SIG-M5 (cell line): ENCODE measurements at regions not wholly inside any gene's neighbourhood (a gene's known extent, or its start where the extent isn't known, plus 50 kb on each side); places are given as distances from the start of the nearest gene placed in this dataset.

Experiments
- DNase-seq: peaks from one replicate; lab custom pipeline; 2025; lab: John Stamatoyannopoulos, UW

DNA sequence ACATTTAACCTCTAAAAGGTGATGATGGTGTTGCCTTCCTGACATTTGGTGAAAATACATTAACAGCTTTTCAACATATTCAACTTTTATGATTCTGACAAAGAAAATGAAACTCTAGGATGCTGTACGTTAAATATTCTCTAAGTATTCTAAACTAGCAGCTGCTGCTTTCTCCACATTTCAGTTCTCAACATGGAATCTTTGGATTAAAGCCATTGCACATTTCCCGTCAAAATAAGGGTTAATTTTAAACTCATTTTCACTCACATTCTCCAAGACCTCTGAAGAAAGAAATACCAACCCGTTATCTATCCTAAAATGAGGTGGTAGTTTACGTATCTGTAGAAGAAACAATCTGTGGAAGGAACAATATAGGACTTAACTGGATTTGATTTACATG is 655.7 kb upstream of the ARPP21 start:
- DNase-seq = no peak

DNA sequence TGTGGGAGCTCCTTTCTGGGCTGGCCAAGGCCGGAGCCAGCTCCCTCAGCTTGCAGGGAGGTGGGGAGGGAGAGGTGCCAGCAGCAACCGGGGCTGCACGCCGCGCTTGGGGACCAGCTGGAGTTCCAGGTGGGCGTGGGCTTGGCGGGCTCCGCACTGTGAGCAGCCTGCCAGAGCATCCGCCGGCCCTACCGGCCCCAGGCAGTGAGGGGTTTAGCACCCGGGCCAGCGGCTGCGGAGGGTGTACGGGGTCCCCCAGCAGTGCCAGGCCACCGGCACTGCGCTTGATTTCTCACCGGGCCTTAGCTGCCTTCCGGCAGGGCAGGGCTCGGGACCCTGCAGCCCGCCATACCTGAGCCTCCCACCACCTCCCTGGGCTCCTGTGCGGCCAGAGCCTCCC is 651.0 kb upstream of the ARPP21 start:
- DNase-seq = no peak

DNA sequence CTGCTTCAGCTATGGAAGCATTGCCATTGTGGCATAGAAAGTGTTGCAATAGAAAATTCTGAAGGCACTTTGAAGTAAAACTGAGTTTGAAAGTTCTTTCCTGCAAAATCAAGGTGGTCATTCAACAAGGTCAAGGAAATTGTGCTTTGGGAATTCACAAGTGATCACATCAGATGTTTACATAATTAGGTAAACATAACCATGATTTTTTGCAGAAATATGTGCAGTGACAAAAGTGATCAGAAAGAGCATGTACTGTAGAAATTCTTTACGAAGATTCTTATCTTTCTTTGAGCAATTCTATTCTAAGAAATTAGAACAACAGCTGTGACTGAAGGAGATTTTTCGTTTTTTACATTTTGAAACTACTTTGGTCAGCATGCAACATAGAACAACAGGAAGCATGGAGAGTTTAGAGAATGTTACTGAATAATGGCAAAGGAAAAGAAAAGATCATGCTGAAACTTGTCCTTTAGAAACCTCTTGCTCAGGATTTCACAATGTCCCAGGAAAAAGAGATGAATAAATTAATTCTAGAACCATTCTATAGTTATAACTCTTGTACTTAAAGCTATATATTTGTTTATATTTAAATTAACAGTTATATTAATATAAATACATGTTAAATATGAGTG is 643.4 kb upstream of the ARPP21 start:
- DNase-seq = no peak

DNA sequence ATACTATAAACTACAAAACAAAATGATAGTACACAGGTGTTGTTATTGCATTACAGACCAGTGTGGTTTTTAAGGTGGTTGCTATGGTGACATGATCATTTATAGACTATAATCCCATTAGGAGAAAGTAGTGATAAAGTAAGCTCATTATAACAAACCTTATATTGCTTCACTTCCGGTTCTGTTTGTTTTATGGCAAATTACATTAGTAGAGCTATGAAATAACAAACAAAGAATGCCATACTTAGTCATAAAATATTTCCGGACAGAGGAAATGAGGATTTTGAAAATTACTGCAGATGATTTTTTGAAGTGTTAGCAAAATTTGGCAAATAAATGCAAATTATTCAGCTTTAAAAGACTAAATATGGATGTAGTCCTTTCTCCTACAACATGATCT is 640.4 kb upstream of the ARPP21 start:
- no peak for DNase-seq

DNA sequence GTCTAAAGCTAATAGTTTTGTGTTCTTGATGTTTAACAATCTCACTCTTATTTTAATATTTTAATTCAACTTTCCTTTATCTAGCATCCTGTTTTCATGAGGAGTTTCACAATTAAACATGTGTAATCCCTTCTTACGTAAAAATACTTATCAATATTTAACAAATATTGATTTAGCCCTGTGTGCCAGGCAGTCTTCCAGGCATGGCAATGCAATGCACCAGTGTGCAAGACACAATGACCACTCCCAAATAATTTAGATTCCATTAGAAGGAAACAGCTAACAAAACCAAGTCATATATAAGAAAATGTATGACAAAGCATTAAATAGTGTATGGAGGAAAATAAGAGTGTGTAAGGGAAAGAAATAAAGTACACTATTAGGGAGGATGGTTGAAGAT is 627.1 kb upstream of the ARPP21 start:
- DNase-seq = no peak

DNA sequence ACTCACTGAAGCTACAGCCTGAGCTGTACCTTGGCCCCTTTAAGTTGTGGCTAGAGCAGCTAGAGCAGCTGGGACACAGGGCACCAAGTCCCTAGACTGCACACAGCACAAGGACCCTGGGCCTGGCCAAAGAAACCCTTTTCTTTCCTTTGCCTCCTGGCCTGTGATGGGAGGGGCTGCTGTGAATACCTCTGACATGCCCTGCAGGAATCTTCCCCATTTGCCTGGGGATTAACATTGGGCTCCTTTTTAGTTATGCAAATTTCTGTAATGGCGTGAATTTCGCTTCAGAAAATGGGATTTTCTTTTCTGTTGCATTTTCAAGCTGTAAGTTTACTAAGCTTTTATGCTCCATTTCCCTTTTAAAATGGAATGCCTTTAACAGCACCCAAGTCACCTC is 611.2 kb upstream of the ARPP21 start:
- no peak for DNase-seq

DNA sequence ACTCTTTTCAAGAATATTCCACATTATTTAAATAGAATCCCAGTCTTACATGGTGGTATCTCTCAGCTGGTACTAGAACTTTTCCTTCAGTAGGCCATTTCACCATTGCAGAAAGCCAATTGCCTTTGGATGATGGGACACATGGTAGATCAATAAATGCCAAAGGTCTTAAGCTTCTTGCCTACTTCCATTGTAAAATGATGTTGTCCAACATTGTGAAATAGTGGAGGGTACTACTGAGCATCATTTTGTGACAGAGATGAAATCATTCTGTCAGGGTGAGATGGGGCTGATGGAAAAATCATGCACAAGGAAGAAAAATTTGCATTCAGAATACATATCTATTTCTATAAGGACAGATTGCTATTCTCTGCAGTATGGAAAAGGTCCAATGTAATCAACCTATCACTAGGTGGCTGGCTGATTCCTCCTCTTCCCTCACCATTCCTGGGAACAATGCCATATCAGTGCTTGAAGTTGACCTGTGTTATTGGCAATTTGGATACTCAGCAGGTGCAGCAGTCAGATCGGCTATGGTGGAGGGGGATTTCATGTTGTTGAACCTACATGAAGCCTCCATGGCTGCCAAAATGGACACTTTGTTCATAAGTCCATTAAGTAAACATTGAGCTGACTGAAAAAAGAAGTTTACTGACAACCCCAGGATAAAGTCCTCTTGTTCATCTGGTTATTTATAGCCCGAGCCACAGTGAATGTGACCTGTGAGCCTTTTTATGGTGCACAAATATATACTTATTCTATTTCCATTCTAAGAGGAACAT is 596.9 kb upstream of the ARPP21 start:
- DNase-seq = no peak

DNA sequence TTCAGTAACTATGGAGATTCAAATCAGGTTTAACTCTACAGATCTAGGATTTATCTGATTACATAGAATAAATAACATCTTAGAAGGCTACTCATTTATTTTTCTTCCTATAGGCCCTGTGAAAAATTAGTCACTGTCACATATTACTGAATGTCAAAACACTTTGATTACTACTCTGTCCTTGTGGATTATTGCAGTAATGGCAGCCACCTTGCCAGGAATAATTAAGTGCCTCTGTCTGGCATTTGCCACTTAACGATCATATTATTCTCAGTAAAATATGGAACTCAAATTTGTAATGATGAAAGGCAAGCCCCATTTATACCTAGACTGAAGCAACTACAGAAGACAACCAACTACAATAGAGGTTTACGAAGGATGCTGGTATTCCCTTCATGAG is 596.3 kb upstream of the ARPP21 start:
- DNase-seq = no peak

DNA sequence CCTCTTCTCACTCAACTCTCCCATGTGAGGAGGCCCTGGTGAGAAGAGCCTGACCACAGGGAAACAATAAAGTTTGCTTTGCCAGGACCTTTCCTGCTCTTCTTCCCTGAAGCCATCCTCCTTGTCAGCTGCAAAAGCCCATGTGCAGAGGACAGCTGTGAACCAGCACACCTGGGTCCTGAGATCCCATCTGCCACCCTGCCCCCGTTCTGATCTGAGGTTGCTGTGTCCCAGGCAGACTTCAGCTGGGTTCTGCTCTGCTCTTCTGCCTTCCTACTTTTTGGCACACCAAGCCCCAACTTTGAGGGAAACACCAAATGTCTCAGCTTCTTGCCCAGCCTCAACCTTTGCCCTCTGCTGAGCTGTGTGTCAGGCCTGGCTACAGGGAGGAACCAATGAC is 595.1 kb upstream of the ARPP21 start:
- DNase-seq = no peak

DNA sequence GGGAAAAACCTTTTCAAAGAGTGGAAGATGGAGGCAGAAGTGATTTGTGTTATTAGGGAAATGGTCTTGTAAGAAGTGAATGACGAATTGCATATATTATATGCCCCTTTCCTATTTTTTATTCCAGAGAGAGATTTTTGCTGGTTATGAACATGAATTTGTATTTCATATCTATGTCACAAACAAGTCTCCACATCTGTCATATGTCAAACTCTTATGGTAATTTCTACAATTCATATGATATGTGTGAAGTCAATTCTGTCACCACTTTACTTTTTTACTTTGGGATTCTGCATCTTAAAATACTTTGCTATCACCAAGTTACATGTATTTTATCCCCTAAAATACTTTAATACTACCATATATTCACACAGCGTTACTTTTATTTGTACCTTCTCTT is 594.2 kb upstream of the ARPP21 start:
- DNase-seq = no peak

DNA sequence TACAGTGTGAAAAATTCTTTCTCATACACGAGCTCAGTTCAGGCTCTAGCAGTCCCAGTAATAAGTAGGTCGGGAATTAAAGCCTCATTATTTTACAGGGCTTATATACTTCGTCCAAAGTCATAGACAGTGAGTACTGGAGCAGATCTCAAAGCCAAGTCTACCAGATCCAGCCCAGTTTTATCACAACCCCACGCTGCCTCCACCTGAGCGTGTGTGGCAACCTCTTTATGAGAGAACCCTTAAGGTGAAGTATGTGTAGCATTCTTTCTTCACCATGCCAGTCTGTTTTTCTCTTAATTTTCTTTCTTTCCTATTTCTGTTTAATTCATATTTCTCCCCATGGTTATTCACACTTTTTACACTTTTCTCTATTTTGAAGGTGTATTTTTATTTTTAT is 574.6 kb upstream of the ARPP21 start:
- no peak for DNase-seq

DNA sequence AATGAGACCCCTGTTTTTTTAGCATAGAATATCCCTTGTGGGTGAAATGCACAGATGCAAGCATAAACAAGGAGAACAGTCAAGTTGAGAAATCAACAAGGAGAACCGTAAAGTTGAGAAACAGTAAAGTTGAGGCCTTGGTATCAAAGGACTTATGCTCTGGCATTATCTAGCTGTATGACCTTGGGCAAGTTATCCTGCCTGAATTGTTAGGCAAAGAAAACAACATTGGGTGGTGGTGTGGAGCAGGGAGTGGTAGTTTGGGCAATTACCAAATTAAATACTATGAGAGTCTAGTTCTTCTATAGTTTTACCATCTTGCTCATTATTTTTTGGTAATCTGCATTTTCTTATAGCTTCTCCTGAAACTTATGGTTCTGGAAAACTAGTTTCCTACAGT is 573.4 kb upstream of the ARPP21 start:
- no peak for DNase-seq

DNA sequence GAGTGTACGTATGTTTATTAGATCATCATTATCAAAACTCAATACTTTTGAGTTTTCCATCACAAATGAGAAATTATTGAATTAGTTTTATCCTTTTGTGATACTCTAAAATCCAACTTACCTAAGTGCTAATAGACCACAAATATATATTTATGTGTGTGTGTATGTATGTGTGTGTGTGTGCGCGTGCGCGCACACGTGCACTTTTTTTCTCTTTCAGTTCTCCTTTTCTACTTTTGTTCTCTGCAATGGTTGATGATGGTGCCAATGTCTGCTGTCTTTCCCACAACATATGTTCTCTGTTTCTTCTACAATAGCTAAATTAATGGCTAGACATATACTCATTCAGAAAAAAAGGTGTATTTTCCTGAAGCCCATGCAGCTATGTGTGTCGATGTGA is 571.6 kb upstream of the ARPP21 start:
- DNase-seq = no peak

DNA sequence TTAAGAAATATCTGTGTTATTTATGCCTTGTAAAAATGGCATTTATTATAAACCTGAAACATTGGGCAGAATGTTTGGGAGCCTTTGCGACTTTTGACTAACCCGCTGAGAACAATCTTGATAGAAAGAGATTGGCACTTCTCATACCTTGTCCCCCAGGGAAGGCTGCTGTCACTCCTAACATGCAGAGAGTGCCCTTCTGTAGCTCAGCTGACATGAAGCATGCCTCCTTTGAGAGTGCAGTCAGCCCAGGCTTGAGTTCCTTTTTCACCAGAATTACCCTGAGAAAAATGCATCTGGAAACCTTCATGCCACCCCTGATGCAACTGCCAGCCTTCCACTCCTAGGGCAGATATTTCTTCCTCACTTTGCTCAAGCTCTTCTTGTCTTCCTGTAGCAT is 569.2 kb upstream of the ARPP21 start:
- no peak for DNase-seq

DNA sequence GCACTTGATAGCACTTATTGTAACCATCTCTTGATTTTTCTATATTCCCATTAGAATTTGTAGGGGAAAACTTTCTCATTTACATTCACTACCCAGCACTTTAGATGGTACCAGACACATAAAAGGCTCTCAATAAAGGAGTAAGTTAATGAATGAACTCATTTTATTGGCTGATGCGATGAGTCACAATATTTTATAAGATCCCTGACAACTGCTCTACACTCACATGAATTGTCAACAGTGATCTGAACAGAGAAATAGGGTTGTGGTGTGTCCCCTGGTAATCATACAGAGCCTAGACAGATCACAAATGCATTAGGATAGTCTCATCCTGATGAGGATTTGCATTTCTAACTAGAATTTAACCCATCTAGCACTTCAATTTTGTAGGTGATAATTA is 567.6 kb upstream of the ARPP21 start:
- no peak for DNase-seq

DNA sequence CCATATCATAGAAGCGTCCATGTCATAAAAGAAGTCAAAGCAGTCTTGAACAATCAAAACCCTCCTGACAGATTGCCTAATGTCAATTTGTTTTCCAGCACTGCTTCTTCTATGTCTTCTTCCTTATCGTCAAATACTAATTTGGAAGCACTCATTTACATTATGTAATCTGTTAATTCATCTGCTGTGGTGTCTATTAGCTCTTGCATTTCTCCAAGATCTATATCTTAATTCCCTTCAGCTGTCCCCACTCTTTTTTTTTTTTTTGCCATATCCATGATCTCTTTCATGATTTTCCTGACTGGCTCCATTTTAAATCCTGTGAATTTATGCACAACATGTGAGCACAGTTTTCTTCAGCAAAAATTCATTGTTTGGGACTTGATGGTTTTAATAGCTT is 560.5 kb upstream of the ARPP21 start:
- DNase-seq = no peak

DNA sequence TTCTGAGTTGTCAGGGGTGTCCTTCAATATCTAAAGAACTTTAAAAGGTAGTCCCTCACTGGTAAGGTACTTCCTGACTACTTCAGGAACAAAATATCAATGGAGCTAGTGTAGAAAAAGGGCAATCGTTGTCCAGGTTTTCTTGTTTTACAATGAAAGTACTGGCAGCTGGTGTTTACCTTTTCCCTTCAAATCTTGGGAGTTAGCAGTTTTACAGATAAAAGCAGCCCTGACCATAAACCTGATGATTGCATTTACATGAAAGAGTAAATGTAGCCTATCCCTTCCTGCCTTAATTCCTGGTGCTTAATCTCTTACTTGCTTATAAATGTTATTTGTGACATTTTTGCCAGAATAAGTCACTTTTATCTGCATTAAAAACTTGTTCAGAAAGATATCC is 559.9 kb upstream of the ARPP21 start:
- DNase-seq = no peak

DNA sequence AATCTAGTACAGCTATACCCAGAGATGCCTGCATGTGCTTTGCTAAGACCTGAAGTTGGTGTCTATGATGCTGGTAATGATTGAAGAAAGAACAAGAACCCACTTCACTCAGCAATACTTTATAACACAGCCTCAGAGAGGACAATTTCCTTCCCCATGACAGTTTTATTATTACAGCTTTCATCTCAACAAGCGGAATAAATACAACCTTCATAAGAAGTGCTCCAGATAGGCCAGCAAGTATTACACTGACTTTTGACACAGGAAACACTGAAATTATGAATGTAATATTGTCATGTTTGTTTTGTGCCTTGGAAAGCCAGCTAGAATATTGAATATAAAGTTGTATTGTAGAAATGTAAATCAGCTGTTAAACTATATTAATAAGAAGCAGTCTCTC is 557.4 kb upstream of the ARPP21 start:
- DNase-seq = no peak

DNA sequence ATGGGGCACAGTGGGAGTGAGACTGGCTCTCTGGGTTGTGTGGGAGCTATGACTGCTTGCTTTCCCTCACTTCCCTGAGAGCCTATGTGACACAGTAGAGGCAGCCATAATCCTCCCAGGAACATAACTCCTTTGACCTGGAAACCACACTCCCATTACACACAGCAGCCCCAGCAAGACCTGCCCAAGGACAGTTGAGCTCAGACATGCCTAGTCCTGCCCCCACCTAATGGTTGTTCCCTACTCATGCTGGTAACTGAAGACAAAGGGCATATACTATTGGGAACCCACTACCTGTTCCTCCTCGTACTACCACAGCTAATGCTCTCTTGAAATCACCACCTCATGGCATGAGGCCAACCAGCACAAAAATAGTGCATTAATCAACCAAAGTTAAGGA is 550.4 kb upstream of the ARPP21 start:
- no peak for DNase-seq

DNA sequence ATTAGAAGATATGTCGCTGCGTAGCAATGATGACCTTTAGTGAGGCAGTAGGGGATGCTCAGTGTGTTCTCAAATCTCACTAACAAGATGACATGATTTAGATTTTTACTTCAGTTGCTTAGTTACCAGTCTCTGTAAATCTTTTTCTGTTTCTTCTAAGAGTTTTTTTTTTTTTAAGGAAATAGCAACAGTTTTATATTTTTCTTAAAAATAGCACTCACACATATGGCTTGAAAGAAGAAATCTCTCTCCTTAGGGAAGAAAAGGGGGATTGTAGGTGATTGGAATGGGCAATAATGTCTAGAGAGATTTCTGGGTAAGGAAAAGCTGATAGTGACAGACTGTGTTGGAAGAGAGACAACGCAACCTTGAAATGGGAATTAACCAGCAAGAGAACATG is 524.6 kb upstream of the ARPP21 start:
- no peak for DNase-seq

DNA sequence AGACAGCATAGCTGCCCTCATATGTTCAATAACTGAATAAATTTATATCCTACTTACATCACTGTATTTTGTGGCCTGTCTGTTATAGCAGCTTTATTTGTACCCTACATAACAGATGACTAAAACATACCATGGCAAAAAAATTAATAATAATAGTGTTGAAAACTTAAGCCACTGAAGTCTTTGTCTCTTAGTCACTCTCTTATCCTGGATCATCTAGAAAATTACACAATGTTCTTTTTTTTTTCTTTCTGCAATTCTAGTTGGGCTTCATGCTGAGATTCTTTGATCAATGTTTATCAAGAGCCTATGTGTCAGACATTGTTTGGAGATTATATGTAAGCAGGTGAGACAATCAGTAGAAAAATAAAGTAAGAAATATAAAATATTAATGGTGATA is 519.3 kb upstream of the ARPP21 start:
- DNase-seq = no peak

DNA sequence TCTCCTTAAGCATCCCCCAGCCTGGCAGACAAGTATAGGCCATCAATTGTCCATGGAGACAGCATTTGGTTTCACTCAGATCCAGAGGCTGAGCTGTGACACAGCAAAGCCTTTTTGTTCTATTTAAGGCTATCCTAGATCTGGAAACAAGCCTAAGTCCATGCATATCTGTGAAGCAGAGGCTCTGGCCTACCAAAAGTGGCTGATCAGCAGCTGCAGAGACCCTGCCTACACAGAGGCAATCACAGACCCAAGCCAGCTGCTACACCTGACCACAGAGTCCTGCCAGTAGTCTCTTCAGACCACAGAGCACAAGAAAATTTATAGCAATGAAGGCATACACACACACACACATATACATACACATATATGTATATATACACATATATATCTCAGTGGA is 501.7 kb upstream of the ARPP21 start:
- DNase-seq = no peak

DNA sequence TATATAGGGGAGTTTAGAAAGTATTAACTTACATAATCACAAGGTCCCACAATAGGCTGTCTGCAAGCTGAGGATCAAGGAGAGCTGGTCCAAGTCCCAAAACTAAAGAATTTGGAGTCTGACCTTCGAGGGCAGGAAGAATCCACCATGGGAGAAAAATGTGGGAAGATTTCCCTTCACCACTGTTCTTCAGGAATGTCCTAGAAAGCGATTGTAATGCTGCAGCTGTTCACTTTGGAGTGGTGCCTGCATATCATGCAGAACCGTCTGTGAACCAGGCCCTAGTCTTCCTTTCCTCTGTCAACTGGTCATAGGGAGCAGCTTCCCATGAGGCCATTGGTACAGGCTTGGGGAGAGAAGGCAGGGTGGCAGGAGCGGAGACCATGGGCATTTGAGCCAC is 497.9 kb upstream of the ARPP21 start:
- no peak for DNase-seq

DNA sequence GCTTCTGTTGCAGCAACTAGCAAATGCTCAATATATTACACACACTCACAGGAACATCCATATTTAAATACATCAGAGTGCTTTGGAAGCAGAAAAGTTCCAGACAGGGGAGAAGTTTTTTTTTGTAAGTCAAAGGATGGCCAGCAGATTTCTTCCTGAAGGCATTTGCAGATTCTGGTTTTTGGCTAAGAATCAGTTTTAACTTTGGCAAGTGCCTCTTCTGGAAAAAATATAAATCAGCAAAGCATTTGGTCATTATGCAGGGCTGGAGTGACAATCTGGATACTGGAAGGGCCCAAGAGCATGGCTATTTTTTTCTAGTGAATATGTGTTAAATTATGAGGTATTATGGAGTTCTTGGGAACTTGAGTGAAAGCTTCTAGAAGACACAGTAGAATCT is 495.3 kb upstream of the ARPP21 start:
- no peak for DNase-seq
